ENCODE measurements at regions not wholly inside any gene's neighbourhood (a gene's known extent, or its start where the extent isn't known, plus 50 kb on each side); places are given as distances from the start of the nearest gene placed in this dataset.
"Not testable (repeated sequence)": the region's sequence is repeated elsewhere in the genome, so short reads cannot be mapped to it uniquely, and the experiment has no call there.

- DNase-seq: no peak
These were observed 220.6 kb downstream of the PTGER3 start for GRCh38 chr1:70827030-70827429.

- no peak for DNase-seq
These were observed 219.4 kb downstream of the PTGER3 start for GRCh38 chr1:70828177-70828576.

- DNase-seq: not testable (repeated sequence)
These were observed 213.3 kb downstream of the PTGER3 start for GRCh38 chr1:70834365-70834764.

GRCh38 chr1:70836456-70836855 is 211.2 kb downstream of the PTGER3 start:
- DNase-seq: no peak

GRCh38 chr1:70840260-70840953 is 207.2 kb downstream of the PTGER3 start:
- no peak for DNase-seq

- DNase-seq: no peak
These were observed 205.1 kb downstream of the PTGER3 start for GRCh38 chr1:70842562-70842961.

- no peak for DNase-seq
These were observed 204.2 kb downstream of the PTGER3 start for GRCh38 chr1:70843452-70843851.

GRCh38 chr1:70847013-70847412 is 200.6 kb downstream of the PTGER3 start:
- no peak for DNase-seq

GRCh38 chr1:70855203-70855602 is 192.4 kb downstream of the PTGER3 start:
- no peak for DNase-seq

- DNase-seq: no peak
These were observed 191.4 kb downstream of the PTGER3 start for GRCh38 chr1:70856201-70856600.

GRCh38 chr1:70863239-70863638 is 184.4 kb downstream of the PTGER3 start:
- no peak for DNase-seq

GRCh38 chr1:70864302-70864701 is 183.3 kb downstream of the PTGER3 start:
- no peak for DNase-seq

GRCh38 chr1:70866542-70867264 is 180.9 kb downstream of the PTGER3 start:
- no peak for DNase-seq

GRCh38 chr1:70871790-70872189 is 175.8 kb downstream of the PTGER3 start:
- no peak for DNase-seq

GRCh38 chr1:70874063-70874462 is 173.6 kb downstream of the PTGER3 start:
- no peak for DNase-seq

- DNase-seq: no peak
These were observed 172.8 kb downstream of the PTGER3 start for GRCh38 chr1:70874818-70875217.

GRCh38 chr1:70877343-70877742 is 170.3 kb downstream of the PTGER3 start:
- DNase-seq: no peak

GRCh38 chr1:70887936-70888335 is 159.7 kb downstream of the PTGER3 start:
- no peak for DNase-seq

GRCh38 chr1:70888722-70889121 is 158.9 kb downstream of the PTGER3 start:
- no peak for DNase-seq

GRCh38 chr1:70890408-70890807 is 157.2 kb downstream of the PTGER3 start:
- no peak for DNase-seq

GRCh38 chr1:70891051-70891843 is 156.4 kb downstream of the PTGER3 start:
- DNase-seq: no peak

GRCh38 chr1:70892140-70892539 is 155.5 kb downstream of the PTGER3 start:
- no peak for DNase-seq

GRCh38 chr1:70892930-70893329 is 154.7 kb downstream of the PTGER3 start:
- no peak for DNase-seq

- DNase-seq: no peak
These were observed 154.2 kb downstream of the PTGER3 start for GRCh38 chr1:70893381-70893780.
